Testis (tissue), 2 donors: ENCODE measurements at regions not wholly inside any gene's neighbourhood (a gene's known extent, or its start where the extent isn't known, plus 50 kb on each side); places are given as distances from the start of the nearest gene placed in this dataset.

Source experiments
- DNase-seq: peaks from one replicate; pipeline ENCODE4 v3.0.0-alpha.2; 2019
- H3K27ac ChIP-seq, 2 donors: fragments of 200-600 bp; sonication (generic); one replicate each; pipeline ENCODE4 v1.5.1; 2019
- H3K27me3 ChIP-seq: fragments of 200-600 bp; sonication (generic); one replicate; pipeline ENCODE4 v1.5.1; 2019
- H3K36me3 ChIP-seq: fragments of 200-600 bp; sonication (generic); one replicate; pipeline ENCODE4 v1.5.1; 2017; ENCODE audit warnings: low read depth; ENCODE audit errors: missing control alignments
- H3K4me1 ChIP-seq: fragments of 200-600 bp; sonication (generic); one replicate; pipeline ENCODE4 v1.5.1; 2019
- H3K4me3 ChIP-seq, 2 donors: fragments of 200-600 bp; sonication (generic); one replicate each; pipeline ENCODE4 v1.5.1; 2017 to 2019
- H3K9me3 ChIP-seq: fragments of 200-600 bp; sonication (generic); one replicate; pipeline ENCODE4 v1.5.1; 2017
- CTCF ChIP-seq, 3 experiments: fragments of 450-650 bp in 2 of 3; fragments of 200-600 bp in 1 of 3; sonication (generic) in 1 of 3; IDR thresholded peaks; one replicate each; pipeline ENCODE4 v1.5.1; 2016 to 2019; ENCODE audit warnings: antibody characterized with exemption in 3 of 3, mild to moderate bottlenecking in 2 of 3, moderate library complexity in 1 of 3
- POLR2A ChIP-seq: fragments of 450-650 bp; IDR thresholded peaks from one replicate; pipeline ENCODE4 v1.6.1; 2017; ENCODE audit warnings: antibody characterized with exemption, mild to moderate bottlenecking, moderate library complexity
- WGBS, 2 donors: methylation state at CpG; one replicate each; pipeline ENCODE4 v1.1.5; 2018; 5-methylcytosine and 5-hydroxymethylcytosine counted together
- intact Hi-C: fragments of 100-400 bp; cut with DNase I; formaldehyde crosslinking; loops from one replicate; pipeline ENCODE4 v1.15.1; 2023; ENCODE audit warnings: low total_unique reads

DNA sequence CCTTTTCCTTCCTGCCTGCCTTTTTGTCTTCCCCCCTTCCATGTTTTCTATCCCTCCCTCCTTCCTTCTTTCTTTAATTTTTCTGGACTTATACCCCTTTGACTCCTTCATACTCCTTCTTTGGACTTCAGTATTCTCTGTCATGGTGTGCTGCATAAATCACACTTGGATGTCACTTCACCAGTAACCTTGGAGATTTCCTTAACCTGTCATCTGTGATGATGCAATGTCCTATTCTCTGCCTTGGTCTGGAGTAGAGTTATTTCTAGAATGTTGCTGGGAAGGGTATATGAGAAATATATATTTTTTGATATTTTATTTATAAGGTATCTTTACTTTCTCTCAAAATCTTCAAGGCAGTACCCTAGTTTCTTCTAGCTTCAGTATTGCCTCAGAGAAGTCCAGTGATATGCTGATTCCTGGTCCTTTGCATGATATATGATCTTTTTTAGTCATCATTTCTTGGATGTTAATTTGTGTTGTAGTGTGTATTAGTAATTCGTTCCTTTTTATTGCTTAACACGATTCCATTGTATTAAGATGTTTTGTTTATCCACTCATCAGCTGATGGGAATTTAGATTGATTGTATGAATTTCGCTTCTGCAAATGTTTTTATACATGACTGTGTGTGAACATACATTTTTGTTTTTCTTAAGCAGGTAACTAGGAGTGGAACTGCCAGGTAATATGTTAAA, 206.9 kb upstream of the MBL2 start:
- intact Hi-C loops, result no loop called here
- H3K4me1 ChIP-seq, result no peaks in the 10 kb centered on the region
- H3K4me3 ChIP-seq, result no peak overlapping the region
- no peak for DNase-seq
- H3K27ac ChIP-seq, result no peak overlapping the region
- WGBS, 2 donors, result 81 to 86% methylated on average over 3 of the region's 3 CpGs
- H3K9me3 ChIP-seq, result no peaks in the 10 kb centered on the region
- H3K27me3 ChIP-seq, result no peaks in the 10 kb centered on the region
- no peak for TF ChIP-seq CTCF (IDR thresholded peaks at IDR 0.05)
- TF ChIP-seq POLR2A, result no peak
- H3K36me3 ChIP-seq, result no peaks in the 10 kb centered on the region

DNA sequence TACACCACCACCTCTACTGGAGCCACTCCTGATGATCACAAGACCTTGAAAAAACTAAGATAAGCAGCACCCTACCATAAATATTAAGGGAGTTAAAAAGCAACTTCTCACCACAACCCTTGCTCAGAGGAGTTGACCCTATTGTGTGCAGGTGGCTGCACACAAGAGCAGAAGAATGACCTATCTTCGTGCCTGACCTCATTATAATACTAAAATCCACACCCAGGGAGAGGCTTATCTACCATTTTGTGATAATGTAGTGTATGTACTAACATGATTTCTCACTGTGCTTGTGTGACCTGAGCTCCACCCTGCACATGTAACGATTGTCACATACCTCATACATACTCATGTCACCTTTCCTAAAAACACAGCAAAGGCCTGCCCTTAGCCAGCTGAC, 205.0 kb upstream of the MBL2 start:
- no peak for TF ChIP-seq CTCF (IDR thresholded peaks at IDR 0.05)
- TF ChIP-seq POLR2A, result no peak
- Histone ChIP-seq H3K27ac (no peak overlapping the region), H3K9me3 (no peaks in the 10 kb centered on the region), H3K36me3 (no peaks in the 10 kb centered on the region), H3K4me1 (no peaks in the 10 kb centered on the region), H3K27me3 (no peaks in the 10 kb centered on the region), H3K4me3 (no peak overlapping the region)
- intact Hi-C loops, result no loop called here
- no peak for DNase-seq
- 85 to 91% methylated on average over 2 of the region's 2 CpGs for WGBS, 2 donors

- Histone ChIP-seq H3K4me3 (no peak overlapping the region), H3K9me3 (no peaks in the 10 kb centered on the region), H3K27ac (no peak overlapping the region), H3K4me1 (no peaks in the 10 kb centered on the region), H3K27me3 (no peaks in the 10 kb centered on the region), H3K36me3 (no peaks in the 10 kb centered on the region)
- DNase-seq, result no peak
- no peak for TF ChIP-seq CTCF (IDR thresholded peaks at IDR 0.05)
- TF ChIP-seq POLR2A, result no peak
- 82 to 95% methylated on average over 4 of the region's 4 CpGs for WGBS, 2 donors
- intact Hi-C loops, result no loop called here
Observed at GRCh38 chr10:52967806-52968795, 195.5 kb upstream of the MBL2 start.

DNA sequence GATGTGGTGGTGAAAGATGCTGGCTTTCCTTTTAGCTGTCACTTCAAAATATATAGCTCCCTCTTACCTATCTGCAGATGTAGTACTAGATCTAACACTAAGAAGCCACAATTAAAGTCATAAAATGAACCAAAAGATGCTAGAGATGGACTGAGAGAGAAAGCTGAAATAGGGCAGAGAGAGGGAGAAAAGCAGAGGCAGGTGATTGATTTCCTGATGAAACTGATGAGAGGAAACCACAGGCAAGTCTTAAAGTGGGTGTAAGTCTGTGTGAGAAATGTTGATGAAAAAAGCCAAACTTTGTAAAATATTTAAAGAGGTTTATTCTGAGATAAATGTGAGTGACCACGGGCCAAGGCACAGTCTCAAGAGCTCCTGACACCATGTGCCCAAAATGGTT, 194.3 kb upstream of the MBL2 start:
- H3K27me3 ChIP-seq, result no peaks in the 10 kb centered on the region
- DNase-seq, result no peak
- no peaks in the 10 kb centered on the region for H3K4me1 ChIP-seq
- no peaks in the 10 kb centered on the region for H3K36me3 ChIP-seq
- no peak overlapping the region for H3K27ac ChIP-seq
- no peak for TF ChIP-seq CTCF (IDR thresholded peaks at IDR 0.05)
- no peak for TF ChIP-seq POLR2A
- WGBS, 2 donors, result 94 to 100% methylated on average over 1 of the region's 1 CpG
- no peak overlapping the region for H3K4me3 ChIP-seq
- intact Hi-C loops, result no loop called here
- no peaks in the 10 kb centered on the region for H3K9me3 ChIP-seq
